GM18517 (cell line): ENCODE measurements at regions not wholly inside any gene's neighbourhood (a gene's known extent, or its start where the extent isn't known, plus 50 kb on each side); places are given as distances from the start of the nearest gene placed in this dataset.
"Not testable (repeated sequence)": the region's sequence is repeated elsewhere in the genome, so short reads cannot be mapped to it uniquely, and the experiment has no call there.

Experiments
- ATAC-seq: cut with Tn5 transposase; IDR thresholded peaks from one replicate; pipeline ENCODE4 v1.9.1; 2021; ENCODE audit warnings: mild to moderate bottlenecking, moderate library complexity; ENCODE audit not compliant: unreplicated experiment

GRCh38 chr1:190949939-190950338, 472.3 kb upstream of the BRINP3 start:
- ATAC-seq, result no peak

GRCh38 chr1:190957565-190957964, 479.9 kb upstream of the BRINP3 start:
- ATAC-seq, result no peak

GRCh38 chr1:190963321-190963720, 485.7 kb upstream of the BRINP3 start:
- ATAC-seq, result no peak

- ATAC-seq, result no peak
Measured at GRCh38 chr1:190975827-190976226, 498.2 kb upstream of the BRINP3 start.

- no peak for ATAC-seq
Measured at GRCh38 chr1:191002768-191003167, 525.1 kb upstream of the BRINP3 start.

- no peak for ATAC-seq
Measured at GRCh38 chr1:191016765-191017164, 539.1 kb upstream of the BRINP3 start.

GRCh38 chr1:191022856-191023255, 545.2 kb upstream of the BRINP3 start:
- no peak for ATAC-seq

GRCh38 chr1:191025896-191026642, 548.4 kb upstream of the BRINP3 start:
- no peak for ATAC-seq

- ATAC-seq, result no peak
Measured at GRCh38 chr1:191026828-191027227, 549.2 kb upstream of the BRINP3 start.

- no peak for ATAC-seq
Measured at GRCh38 chr1:191034132-191034531, 556.5 kb upstream of the BRINP3 start.

- no peak for ATAC-seq
Measured at GRCh38 chr1:191043066-191043465, 565.4 kb upstream of the BRINP3 start.

GRCh38 chr1:191049781-191050180, 572.1 kb upstream of the BRINP3 start:
- ATAC-seq, result no peak

- no peak for ATAC-seq
Measured at GRCh38 chr1:191052888-191053287, 575.2 kb upstream of the BRINP3 start.

- no peak for ATAC-seq
Measured at GRCh38 chr1:191065346-191065745, 587.7 kb upstream of the BRINP3 start.

- no peak for ATAC-seq
Measured at GRCh38 chr1:191065771-191066170, 588.1 kb upstream of the BRINP3 start.

GRCh38 chr1:191074881-191075280, 597.2 kb upstream of the BRINP3 start:
- ATAC-seq, result no peak

- not testable (repeated sequence) for ATAC-seq
Measured at GRCh38 chr1:191083090-191083489, 605.4 kb upstream of the BRINP3 start.

GRCh38 chr1:191085121-191085520, 607.5 kb upstream of the BRINP3 start:
- ATAC-seq, result no peak

GRCh38 chr1:191086910-191087309, 609.2 kb upstream of the BRINP3 start:
- ATAC-seq, result no peak

GRCh38 chr1:191096405-191096804, 618.7 kb upstream of the BRINP3 start:
- ATAC-seq, result no peak

- ATAC-seq, result no peak
Measured at GRCh38 chr1:191099696-191100095, 622.0 kb upstream of the BRINP3 start.

GRCh38 chr1:191101960-191102359, 624.3 kb upstream of the BRINP3 start:
- no peak for ATAC-seq

GRCh38 chr1:191125950-191126349, 648.3 kb upstream of the BRINP3 start:
- no peak for ATAC-seq
